C4-2B (cell line): ENCODE measurements at regions not wholly inside any gene's neighbourhood (a gene's known extent, or its start where the extent isn't known, plus 50 kb on each side); places are given as distances from the start of the nearest gene placed in this dataset.

Experiments
- CTCF ChIP-seq: fragments of 450-650 bp; conservative IDR thresholded peaks from 2 replicates; pipeline ENCODE4 v1.5.1; 2017; ENCODE audit warnings: mild to moderate bottlenecking
- ZFX ChIP-seq: fragments of 450-650 bp; IDR thresholded peaks from 2 replicates; pipeline ENCODE4 v1.6.1; 2017

GRCh38 chr9:13614060-13614459 is 334.6 kb upstream of the MPDZ start:
- no peak for TF ChIP-seq CTCF
- no peak for TF ChIP-seq ZFX
